ENCODE measurements at regions not wholly inside any gene's neighbourhood (a gene's known extent, or its start where the extent isn't known, plus 50 kb on each side); places are given as distances from the start of the nearest gene placed in this dataset.

- TF ChIP-seq CTCF (IDR thresholded peaks at IDR 0.05; ENCODE audit: low read depth, low read length) = no peak
- DNase-seq (ENCODE audit: extremely low read depth, low read depth) = no peak
Measured at GRCh38 chr12:91767237-91767636, 378.4 kb downstream of the BTG1 start.

- DNase-seq (ENCODE audit: extremely low read depth, low read depth) = no peak
- TF ChIP-seq CTCF (IDR thresholded peaks at IDR 0.05; ENCODE audit: low read depth, low read length) = no peak
Measured at GRCh38 chr12:91766454-91766853, 379.2 kb downstream of the BTG1 start.

- no peak for TF ChIP-seq CTCF (IDR thresholded peaks at IDR 0.05; ENCODE audit: low read depth, low read length)
- DNase-seq (ENCODE audit: extremely low read depth, low read depth) = no peak
Measured at GRCh38 chr12:91763654-91764370, 381.8 kb downstream of the BTG1 start.

- no peak for TF ChIP-seq CTCF (IDR thresholded peaks at IDR 0.05; ENCODE audit: low read depth, low read length)
Measured at GRCh38 chr12:91753649-91754048, 392.0 kb downstream of the BTG1 start.

GRCh38 chr12:91746976-91747375 is 398.7 kb downstream of the BTG1 start:
- DNase-seq (ENCODE audit: extremely low read depth, low read depth) = no peak
- no peak for TF ChIP-seq CTCF (IDR thresholded peaks at IDR 0.05; ENCODE audit: low read depth, low read length)

More at GRCh38 chr12:91753649-91754048, 392.0 kb downstream of the BTG1 start:
- no peak for DNase-seq (ENCODE audit: extremely low read depth, low read depth)

- no peak for DNase-seq (ENCODE audit: extremely low read depth, low read depth)
Measured at GRCh38 chr12:91744597-91744996, 401.0 kb downstream of the BTG1 start.

More at GRCh38 chr12:91744597-91744996, 401.0 kb downstream of the BTG1 start:
- no peak for TF ChIP-seq CTCF (IDR thresholded peaks at IDR 0.05; ENCODE audit: low read depth, low read length)
